Astrocyte (in vitro differentiated cells and primary cell): ENCODE measurements at regions not wholly inside any gene's neighbourhood (a gene's known extent, or its start where the extent isn't known, plus 50 kb on each side); places are given as distances from the start of the nearest gene placed in this dataset.

Source experiments
- DNase-seq: peaks from one replicate; pipeline ENCODE4 v3.0.0-alpha.2; 2010; ENCODE audit warnings: low read depth
- FAIRE-seq: peaks from 2 replicates; lab custom pipeline; 2011; peaks lifted over from hg19 to GRCh38; lab: Jason Lieb, UNC
- H2AFZ ChIP-seq: 2 replicates; pipeline ENCODE4 v1.6.0; 2012; ENCODE audit warnings: low read depth, low read length, inconsistent platforms
- H3K27ac ChIP-seq: 2 replicates; pipeline ENCODE4 v1.5.1; 2011; ENCODE audit warnings: low read depth, low read length, inconsistent platforms
- H3K27me3 ChIP-seq: 2 replicates; pipeline ENCODE4 v1.6.0; 2011; ENCODE audit warnings: low read length, inconsistent platforms; ENCODE audit not compliant: insufficient read depth
- H3K36me3 ChIP-seq: 2 replicates; pipeline ENCODE4 v1.5.1; 2011; ENCODE audit warnings: low read length, inconsistent platforms; ENCODE audit not compliant: insufficient read depth
- H3K4me1 ChIP-seq: 2 replicates; pipeline ENCODE4 v1.5.1; 2011; ENCODE audit warnings: low read length, inconsistent platforms; ENCODE audit not compliant: insufficient read depth
- H3K4me2 ChIP-seq: 2 replicates; pipeline ENCODE4 v1.6.0; 2012; ENCODE audit warnings: low read length, inconsistent platforms
- H3K4me3 ChIP-seq: 2 replicates; pipeline ENCODE4 v1.5.1; 2011; ENCODE audit warnings: low read depth, mild to moderate bottlenecking, low read length, inconsistent platforms; ENCODE audit not compliant: insufficient read depth
- H3K79me2 ChIP-seq: 2 replicates; pipeline ENCODE4 v1.6.0; 2012; ENCODE audit warnings: mild to moderate bottlenecking, low read length, inconsistent platforms; ENCODE audit not compliant: insufficient read depth
- H3K9ac ChIP-seq: 2 replicates; pipeline ENCODE4 v1.6.0; 2012; ENCODE audit warnings: mild to moderate bottlenecking, low read length, inconsistent platforms
- H3K9me3 ChIP-seq: 2 replicates; pipeline ENCODE4 v1.5.1; 2012; ENCODE audit warnings: low read depth, mild to moderate bottlenecking, low read length, inconsistent platforms; ENCODE audit not compliant: insufficient read depth
- H4K20me1 ChIP-seq: 2 replicates; pipeline ENCODE4 v1.6.0; 2012; ENCODE audit warnings: low read length, inconsistent platforms; ENCODE audit not compliant: insufficient read depth
- H3K27ac Mint-ChIP-seq: one replicate; pipeline ENCODE4 v1.8.0; 2021; ENCODE audit warnings: mild to moderate bottlenecking, mixed read lengths; ENCODE audit not compliant: unreplicated experiment
- H3K27me3 Mint-ChIP-seq: one replicate; pipeline ENCODE4 v1.8.0; 2021; ENCODE audit warnings: low read depth, mixed read lengths; ENCODE audit not compliant: unreplicated experiment
- H3K36me3 Mint-ChIP-seq: one replicate; pipeline ENCODE4 v1.8.0; 2021; ENCODE audit warnings: low read depth, mixed read lengths; ENCODE audit not compliant: unreplicated experiment
- H3K4me1 Mint-ChIP-seq: one replicate; pipeline ENCODE4 v1.8.0; 2021; ENCODE audit warnings: low read depth, mixed read lengths; ENCODE audit not compliant: unreplicated experiment
- H3K4me3 Mint-ChIP-seq: one replicate; pipeline ENCODE4 v1.8.0; 2021; ENCODE audit warnings: mild to moderate bottlenecking, moderate library complexity, mixed read lengths; ENCODE audit not compliant: unreplicated experiment
- H3K9me3 Mint-ChIP-seq: one replicate; pipeline ENCODE4 v1.8.0; 2021; ENCODE audit warnings: mild to moderate bottlenecking, mixed read lengths; ENCODE audit not compliant: unreplicated experiment
- CTCF ChIP-seq: IDR thresholded peaks from 2 replicates; pipeline ENCODE4 v1.5.1; 2011; ENCODE audit warnings: low read depth, mild to moderate bottlenecking, inconsistent platforms, low read length, moderate library complexity; ENCODE audit not compliant: insufficient read depth
- EZH2 ChIP-seq: IDR thresholded peaks from 2 replicates; pipeline ENCODE4 v1.6.1; 2012; ENCODE audit warnings: mild to moderate bottlenecking, low read length, inconsistent platforms; ENCODE audit not compliant: insufficient read depth

- H3K36me3 ChIP-seq, result no peaks in the 10 kb centered on the region
- H3K4me3 ChIP-seq, result no peak overlapping the region
- no peak overlapping the region for H3K9ac ChIP-seq
- Mint-ChIP-seq H3K27me3 (no peaks in the 10 kb centered on the region), H3K4me1 (peaks cover 10% of the 10 kb centered on the region), H3K27ac (no peak overlapping the region), H3K9me3 (peaks cover 14% of the 10 kb centered on the region), H3K4me3 (no peak overlapping the region), H3K36me3 (peaks cover 2% of the 10 kb centered on the region)
- H4K20me1 ChIP-seq, result no peaks in the 10 kb centered on the region
- peaks cover 2% of the 10 kb centered on the region for H3K9me3 ChIP-seq
- no peak for TF ChIP-seq EZH2
- no peak for TF ChIP-seq CTCF
- H3K4me2 ChIP-seq, result no peak overlapping the region
- no peaks in the 10 kb centered on the region for H3K4me1 ChIP-seq
- DNase-seq (peak; percentile 34), FAIRE-seq (no peak)
- no peaks in the 10 kb centered on the region for H3K27me3 ChIP-seq
- H2AFZ ChIP-seq, result no peak overlapping the region
- H3K27ac ChIP-seq, result no peak overlapping the region
- H3K79me2 ChIP-seq, result no peaks in the 10 kb centered on the region
These were observed 245.2 kb upstream of the ARPP21 start for GRCh38 chr3:35393901-35394799.

- Mint-ChIP-seq H3K4me1 (peaks cover 10% of the 10 kb centered on the region), H3K9me3 (peaks cover 14% of the 10 kb centered on the region)
These were observed 244.4 kb upstream of the ARPP21 start for GRCh38 chr3:35394905-35395304.

More at GRCh38 chr3:35394905-35395304, 244.4 kb upstream of the ARPP21 start:
- no peaks in the 10 kb centered on the region for H3K4me1 ChIP-seq
- Mint-ChIP-seq H3K36me3 (peaks cover 2% of the 10 kb centered on the region), H3K27ac (no peak overlapping the region), H3K4me3 (no peak overlapping the region), H3K27me3 (no peaks in the 10 kb centered on the region)
- no peak overlapping the region for H3K27ac ChIP-seq
- no peaks in the 10 kb centered on the region for H3K27me3 ChIP-seq
- H3K9ac ChIP-seq, result no peak overlapping the region
- no peak overlapping the region for H2AFZ ChIP-seq
- H4K20me1 ChIP-seq, result no peaks in the 10 kb centered on the region
- no peaks in the 10 kb centered on the region for H3K79me2 ChIP-seq
- DNase-seq (no peak), FAIRE-seq (no peak)
- no peak overlapping the region for H3K4me3 ChIP-seq
- no peaks in the 10 kb centered on the region for H3K36me3 ChIP-seq
- H3K9me3 ChIP-seq, result peaks cover 2% of the 10 kb centered on the region
- H3K4me2 ChIP-seq, result no peak overlapping the region
- TF ChIP-seq CTCF, result no peak
- no peak for TF ChIP-seq EZH2
